SU-DHL-6 (cell line): ENCODE measurements at regions not wholly inside any gene's neighbourhood (a gene's known extent, or its start where the extent isn't known, plus 50 kb on each side); places are given as distances from the start of the nearest gene placed in this dataset.

ENCODE experiments used
- H2AFZ ChIP-seq: fragments of 200-600 bp; sonication (generic); 2 replicates; pipeline ENCODE4 v1.6.1; 2014; ENCODE audit warnings: low read depth, mild to moderate bottlenecking, moderate library complexity, mixed read lengths, antibody characterized with exemption, low read length; ENCODE audit not compliant: severe bottlenecking
- H3F3A ChIP-seq: fragments of 200-600 bp; shearing (Covaris generic); 2 replicates; pipeline ENCODE4 v1.6.0; 2016; ENCODE audit warnings: antibody characterized with exemption, mild to moderate bottlenecking; ENCODE audit not compliant: insufficient read depth
- H3K27ac ChIP-seq: fragments of 200-600 bp; sonication (generic); 2 replicates; pipeline ENCODE4 v1.5.1; 2016; ENCODE audit warnings: low read depth, mild to moderate bottlenecking, low read length, moderate library complexity, mixed read lengths
- H3K27me3 ChIP-seq: fragments of 200-600 bp; sonication (generic), shearing (Covaris generic); 2 replicates; pipeline ENCODE4 v1.6.0; 2014; ENCODE audit warnings: mild to moderate bottlenecking, low read length
- H3K36me3 ChIP-seq: fragments of 200-600 bp; sonication (generic); 2 replicates; pipeline ENCODE4 v1.6.1; 2014; ENCODE audit warnings: mild to moderate bottlenecking, low read length, mixed read lengths
- H3K4me2 ChIP-seq: fragments of 300-600, 200-600 bp; shearing (Covaris generic), sonication (generic); 2 replicates; pipeline ENCODE4 v1.6.0; 2014; ENCODE audit warnings: low read length, low read depth, mild to moderate bottlenecking; ENCODE audit not compliant: poor library complexity, severe bottlenecking
- H3K4me3 ChIP-seq: fragments of 200-600 bp; sonication (generic); 2 replicates; pipeline ENCODE4 v1.5.1; 2014; ENCODE audit warnings: antibody characterized with exemption, low read length, mild to moderate bottlenecking, mixed read lengths; ENCODE audit not compliant: insufficient read depth, poor library complexity, severe bottlenecking
- H3K79me2 ChIP-seq: fragments of 200-600 bp; sonication (generic); 2 replicates; pipeline ENCODE4 v1.6.1; 2014; ENCODE audit warnings: mild to moderate bottlenecking, low read length, moderate library complexity; ENCODE audit not compliant: insufficient read depth
- H3K9ac ChIP-seq: fragments of 200-600 bp; sonication (generic); 2 replicates; pipeline ENCODE4 v1.7.0; 2014; ENCODE audit warnings: mild to moderate bottlenecking, low read length
- H3K9me2 ChIP-seq: fragments of 200-600 bp; sonication (generic); replicated peaks from 2 replicates; pipeline ENCODE4 v1.6.1; 2014; ENCODE audit warnings: low read length; ENCODE audit not compliant: insufficient read depth
- H3K9me3 ChIP-seq: fragments of 200-600 bp; sonication (generic); 2 replicates; pipeline ENCODE4 v1.6.1; 2014; ENCODE audit warnings: low read length, mixed read lengths; ENCODE audit not compliant: insufficient read depth
- H4K20me1 ChIP-seq: fragments of 200-600 bp; sonication (generic); 2 replicates; pipeline ENCODE4 v1.6.1; 2014; ENCODE audit warnings: low read depth, mild to moderate bottlenecking, antibody characterized with exemption, low read length, moderate library complexity, mixed read lengths
- CTCF ChIP-seq: fragments of 200-600 bp; sonication (generic); IDR thresholded peaks from one replicate; pipeline ENCODE4 v1.5.1; 2017; ENCODE audit warnings: antibody characterized with exemption, mild to moderate bottlenecking, low read length, moderate library complexity; ENCODE audit not compliant: insufficient read depth, poor library complexity, severe bottlenecking
- EZH2phosphoT487 ChIP-seq: fragments of 200-600 bp; sonication (generic), shearing (Covaris generic); conservative IDR thresholded peaks from 2 replicates; pipeline ENCODE4 v1.6.1; 2018; ENCODE audit warnings: mild to moderate bottlenecking, antibody characterized with exemption, low read length, moderate library complexity, mixed read lengths

DNA sequence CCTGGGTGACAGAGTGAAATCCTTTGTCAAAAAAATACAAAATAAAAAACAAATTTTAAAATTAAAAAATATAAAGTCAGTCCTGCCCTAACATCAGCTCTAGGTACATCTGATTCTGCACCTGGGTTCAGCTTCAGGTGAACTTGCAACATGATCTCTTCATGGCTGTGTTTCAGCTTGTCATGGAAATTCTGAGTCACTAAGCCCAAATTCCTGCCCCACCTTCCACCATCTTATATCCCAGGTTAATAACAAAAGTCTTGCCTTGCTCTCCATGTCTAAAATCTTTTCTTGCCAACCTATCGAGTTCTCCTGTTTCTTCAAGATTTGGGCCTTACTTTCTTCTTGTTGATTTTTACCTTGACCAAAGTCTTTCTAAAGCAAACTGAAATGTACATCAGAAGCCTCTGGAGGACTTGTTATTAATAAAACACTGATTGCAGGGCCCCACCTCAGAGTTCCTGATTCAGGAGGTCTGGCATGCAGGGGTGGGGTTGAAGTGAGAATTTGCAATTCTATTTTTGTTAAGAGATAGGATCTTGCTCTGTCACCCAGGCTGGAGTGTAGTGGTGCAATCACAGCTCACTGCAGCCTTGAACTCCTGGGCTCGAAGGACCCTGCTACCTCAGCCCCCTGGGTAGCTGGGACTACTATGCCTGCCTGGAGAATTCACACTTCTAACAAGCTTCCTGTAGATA is 125.8 kb upstream of the VCX3A start:
- Histone ChIP-seq H3K27me3 (no peaks in the 10 kb centered on the region), H2AFZ (no peak overlapping the region), H3K36me3 (no peaks in the 10 kb centered on the region), H3K4me3 (no peak overlapping the region), H3K9me2 (no peaks in the 10 kb centered on the region), H3K27ac (no peak overlapping the region), H3K4me2 (no peak overlapping the region), H4K20me1 (no peaks in the 10 kb centered on the region), H3K79me2 (no peaks in the 10 kb centered on the region), H3K9ac (no peak overlapping the region), H3K9me3 (no peaks in the 10 kb centered on the region), H3F3A (no peaks in the 10 kb centered on the region)
- TF ChIP-seq EZH2phosphoT487: no peak
- TF ChIP-seq CTCF: no peak

- Histone ChIP-seq H3K9me3 (no peaks in the 10 kb centered on the region), H4K20me1 (no peaks in the 10 kb centered on the region), H3K9ac (no peak overlapping the region), H3K9me2 (no peaks in the 10 kb centered on the region), H3K36me3 (no peaks in the 10 kb centered on the region), H3K79me2 (no peaks in the 10 kb centered on the region), H3K4me3 (no peak overlapping the region), H3K27ac (no peak overlapping the region), H3K4me2 (no peak overlapping the region), H3K27me3 (no peaks in the 10 kb centered on the region), H3F3A (no peaks in the 10 kb centered on the region), H2AFZ (no peak overlapping the region)
- TF ChIP-seq EZH2phosphoT487 (no peak), CTCF (no peak)
Measured at GRCh38 chrX:6645216-6645615, 110.3 kb upstream of the VCX3A start.

DNA sequence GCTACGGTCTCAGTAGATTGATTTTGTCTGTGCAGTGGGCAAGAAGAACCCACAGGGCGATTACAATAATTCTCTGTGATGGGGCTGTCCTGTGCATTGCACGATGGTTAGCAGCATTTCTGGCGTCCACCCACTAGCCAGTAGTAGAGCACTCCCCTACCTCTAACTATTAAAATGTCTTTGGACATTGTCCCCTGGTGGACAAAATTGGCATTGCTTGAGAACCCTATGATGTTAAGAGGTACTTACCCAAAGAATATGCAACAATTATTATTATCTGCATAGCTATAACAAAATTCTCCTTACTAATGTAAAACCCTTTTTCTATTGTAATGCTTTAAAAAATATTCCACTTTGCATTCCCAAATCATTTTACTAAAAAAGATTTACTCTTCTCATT is 109.5 kb upstream of the VCX3A start:
- no peaks in the 10 kb centered on the region for H3K9me2 ChIP-seq
- H3K27me3 ChIP-seq: no peaks in the 10 kb centered on the region
- H4K20me1 ChIP-seq: no peaks in the 10 kb centered on the region
- H3K9me3 ChIP-seq: no peaks in the 10 kb centered on the region
- H3F3A ChIP-seq: no peaks in the 10 kb centered on the region
- H3K4me2 ChIP-seq: no peak overlapping the region
- no peak overlapping the region for H3K27ac ChIP-seq
- H3K36me3 ChIP-seq: no peaks in the 10 kb centered on the region
- H3K9ac ChIP-seq: no peak overlapping the region
- TF ChIP-seq EZH2phosphoT487 (no peak), CTCF (no peak)
- H2AFZ ChIP-seq: no peak overlapping the region
- no peak overlapping the region for H3K4me3 ChIP-seq
- no peaks in the 10 kb centered on the region for H3K79me2 ChIP-seq
